GM13976 (cell line): ENCODE measurements at regions not wholly inside any gene's neighbourhood (a gene's known extent, or its start where the extent isn't known, plus 50 kb on each side); places are given as distances from the start of the nearest gene placed in this dataset.

Experiments used
- DNase-seq: peaks from one replicate; pipeline ENCODE4 v3.0.0; 2012; ENCODE audit warnings: low spot score
- CTCF ChIP-seq: IDR thresholded peaks from 2 replicates; pipeline ENCODE4 v1.5.1; 2012; ENCODE audit warnings: borderline replicate concordance, mild to moderate bottlenecking; ENCODE audit not compliant: insufficient read depth; ENCODE audit errors: extremely low read depth, missing control alignments, control extremely low read depth
- in situ Hi-C: fragments of 300-500 bp; cut with MboI; formaldehyde crosslinking; loops from one replicate; pipeline ENCODE4 v1.12.0; 2022; ENCODE audit warnings: low sequenced_read_pairs, mixed read lengths, inconsistent platforms; ENCODE audit not compliant: unreplicated experiment

GRCh38 chr15:35775471-35775870 is 229.5 kb upstream of the DPH6 start:
- in situ Hi-C loops, result no loop called here
- TF ChIP-seq CTCF, result no peak
- DNase-seq, result no peak

- TF ChIP-seq CTCF, result no peak
- no peak for DNase-seq
- in situ Hi-C loops, result no loop called here
These were observed 231.1 kb upstream of the DPH6 start for GRCh38 chr15:35777061-35777460.

GRCh38 chr15:35783203-35783602 is 237.2 kb upstream of the DPH6 start:
- DNase-seq, result no peak
- in situ Hi-C loops, result no loop called here
- TF ChIP-seq CTCF, result no peak

GRCh38 chr15:35784745-35785144 is 238.8 kb upstream of the DPH6 start:
- in situ Hi-C loops, result no loop called here

GRCh38 chr15:35810007-35810406 is 264.0 kb upstream of the DPH6 start:
- TF ChIP-seq CTCF, result no peak
- in situ Hi-C loops, result no loop called here
- no peak for DNase-seq

More at GRCh38 chr15:35784745-35785144, 238.8 kb upstream of the DPH6 start:
- DNase-seq, result no peak
- no peak for TF ChIP-seq CTCF

GRCh38 chr15:35813573-35813972 is 267.6 kb upstream of the DPH6 start:
- no peak for TF ChIP-seq CTCF
- DNase-seq, result no peak
- in situ Hi-C loops, result no loop called here

GRCh38 chr15:35818846-35819245 is 272.9 kb upstream of the DPH6 start:
- no peak for DNase-seq
- no peak for TF ChIP-seq CTCF
- in situ Hi-C loops, result no loop called here
